IPS-20b (cell line): ENCODE measurements at regions not wholly inside any gene's neighbourhood (a gene's known extent, or its start where the extent isn't known, plus 50 kb on each side); places are given as distances from the start of the nearest gene placed in this dataset.
"Not testable (repeated sequence)": the region's sequence is repeated elsewhere in the genome, so short reads cannot be mapped to it uniquely, and the experiment has no call there.

Source experiments
- H3K27ac ChIP-seq: one replicate; pipeline ENCODE4 v1.5.1; 2013; ENCODE audit warnings: low read length
- H3K27me3 ChIP-seq: 2 replicates; pipeline ENCODE4 v1.6.1; 2013; ENCODE audit warnings: mild to moderate bottlenecking, low read length, inconsistent platforms; ENCODE audit not compliant: insufficient read depth
- H3K36me3 ChIP-seq: 2 replicates; pipeline ENCODE4 v1.6.1; 2013; ENCODE audit warnings: low read depth, mild to moderate bottlenecking, inconsistent platforms, low read length, moderate library complexity; ENCODE audit not compliant: insufficient read depth
- H3K4me1 ChIP-seq: 2 replicates; pipeline ENCODE4 v1.6.1; 2013; ENCODE audit warnings: mild to moderate bottlenecking, control low read depth, inconsistent platforms, low read length, moderate library complexity; ENCODE audit not compliant: insufficient read depth
- H3K4me3 ChIP-seq: 2 replicates; pipeline ENCODE4 v1.5.1; 2013; ENCODE audit warnings: mild to moderate bottlenecking, low read length, inconsistent platforms
- H3K9ac ChIP-seq: 2 replicates; pipeline ENCODE4 v1.6.1; 2013; ENCODE audit warnings: low read depth, mild to moderate bottlenecking, inconsistent platforms, low read length, moderate library complexity
- H3K9me3 ChIP-seq: 2 replicates; pipeline ENCODE4 v1.6.1; 2013; ENCODE audit warnings: mild to moderate bottlenecking, low read depth, low read length, inconsistent platforms; ENCODE audit not compliant: insufficient read depth

DNA sequence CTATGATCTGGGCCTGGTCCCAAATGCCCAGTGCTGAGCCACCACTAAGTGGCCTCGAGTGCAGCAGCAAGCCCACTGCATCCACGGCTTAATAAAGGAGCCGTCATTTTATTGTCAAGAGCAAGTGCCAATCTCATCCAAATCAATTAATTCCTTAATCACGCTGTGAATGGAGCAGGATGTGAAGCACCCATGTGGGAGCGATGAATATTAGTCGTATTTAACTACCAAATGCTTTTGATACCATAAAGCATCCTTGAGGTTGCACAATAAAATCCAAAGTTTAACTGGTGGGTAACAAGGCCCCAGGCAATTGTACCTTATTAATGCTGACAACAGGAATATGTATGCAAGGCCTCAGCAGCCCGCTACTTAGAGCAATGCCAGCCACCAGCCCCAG lies 226.0 kb upstream of the C16orf82 start:
- no peak overlapping the region for H3K27ac ChIP-seq
- H3K27me3 ChIP-seq, result no peaks in the 10 kb centered on the region
- H3K9me3 ChIP-seq, result no peaks in the 10 kb centered on the region; the same call in 1 of the 2 replicates
- no peak overlapping the region for H3K4me3 ChIP-seq
- no peaks in the 10 kb centered on the region for H3K36me3 ChIP-seq
- H3K4me1 ChIP-seq, result no peaks in the 10 kb centered on the region
- no peak overlapping the region for H3K9ac ChIP-seq

DNA sequence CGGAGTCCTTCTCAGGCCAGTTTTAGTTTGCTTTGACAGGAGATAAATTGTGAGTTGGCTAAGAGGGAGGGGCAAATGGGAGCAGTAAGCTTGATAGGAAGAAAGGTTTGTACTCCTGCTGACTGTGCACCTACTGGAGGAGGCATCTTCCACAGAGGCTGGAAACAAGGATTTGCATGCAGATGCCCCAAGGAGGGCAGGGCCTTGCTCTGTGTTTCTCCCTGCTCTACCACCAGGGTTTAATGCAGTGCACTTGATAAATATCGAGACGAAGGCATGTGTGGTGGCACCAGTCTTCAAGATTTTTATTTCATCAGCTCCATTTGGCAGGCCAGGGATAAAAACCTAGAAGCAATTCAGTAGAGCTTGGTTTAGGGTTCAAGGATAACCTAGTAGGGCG lies 210.5 kb upstream of the C16orf82 start:
- no peak overlapping the region for H3K4me3 ChIP-seq
- H3K36me3 ChIP-seq, result no peaks in the 10 kb centered on the region
- H3K27ac ChIP-seq, result no peak overlapping the region
- peaks cover 12% of the 10 kb centered on the region for H3K9me3 ChIP-seq
- H3K27me3 ChIP-seq, result no peaks in the 10 kb centered on the region
- H3K4me1 ChIP-seq, result no peaks in the 10 kb centered on the region
- no peak overlapping the region for H3K9ac ChIP-seq

DNA sequence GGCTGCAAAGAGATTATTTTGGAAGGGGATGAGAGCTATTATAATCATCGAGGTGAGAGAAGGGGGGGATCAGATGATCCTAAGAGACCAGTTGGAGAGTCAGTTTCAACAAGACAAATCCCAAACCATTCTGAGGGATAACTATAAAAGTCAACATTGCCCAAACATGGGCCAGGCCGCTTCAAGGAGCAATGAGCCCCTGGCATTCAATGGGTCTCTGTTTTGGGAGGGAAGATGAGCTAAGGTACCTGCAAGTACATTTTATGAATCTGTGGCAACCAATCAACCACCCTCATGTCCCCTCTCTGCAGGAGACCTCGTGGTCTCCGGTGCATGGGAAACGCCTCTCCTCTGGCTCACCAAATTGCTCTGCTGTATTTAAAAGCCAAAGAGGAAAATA lies 209.9 kb upstream of the C16orf82 start:
- H3K9ac ChIP-seq, result no peak overlapping the region
- H3K9me3 ChIP-seq, result peaks cover 12% of the 10 kb centered on the region
- no peaks in the 10 kb centered on the region for H3K27me3 ChIP-seq
- no peaks in the 10 kb centered on the region for H3K36me3 ChIP-seq
- no peak overlapping the region for H3K27ac ChIP-seq
- H3K4me3 ChIP-seq, result no peak overlapping the region
- no peaks in the 10 kb centered on the region for H3K4me1 ChIP-seq

DNA sequence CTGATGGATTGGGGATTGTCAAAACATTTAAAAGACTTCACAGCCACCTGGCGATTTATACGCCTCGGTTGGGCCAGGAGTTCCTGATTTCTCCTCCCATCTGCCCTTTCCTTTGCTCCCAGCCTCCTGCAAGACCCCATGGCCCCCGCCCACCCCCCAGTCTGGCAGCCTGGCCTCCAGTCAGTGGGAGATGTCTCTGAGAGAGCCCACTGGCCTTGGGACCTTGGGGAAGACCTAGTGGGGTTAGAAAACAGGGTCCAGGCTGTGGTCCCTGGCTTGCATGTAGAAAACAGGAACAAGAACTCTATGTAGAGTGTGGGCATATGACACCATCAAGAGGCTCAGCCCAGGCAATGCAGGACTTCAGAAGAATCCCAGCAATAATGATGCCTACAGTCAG lies 209.4 kb upstream of the C16orf82 start:
- H3K9ac ChIP-seq, result no peak overlapping the region
- no peaks in the 10 kb centered on the region for H3K4me1 ChIP-seq
- H3K9me3 ChIP-seq, result peaks cover 12% of the 10 kb centered on the region
- no peak overlapping the region for H3K27ac ChIP-seq
- H3K36me3 ChIP-seq, result no peaks in the 10 kb centered on the region
- no peaks in the 10 kb centered on the region for H3K27me3 ChIP-seq
- no peak overlapping the region for H3K4me3 ChIP-seq

DNA sequence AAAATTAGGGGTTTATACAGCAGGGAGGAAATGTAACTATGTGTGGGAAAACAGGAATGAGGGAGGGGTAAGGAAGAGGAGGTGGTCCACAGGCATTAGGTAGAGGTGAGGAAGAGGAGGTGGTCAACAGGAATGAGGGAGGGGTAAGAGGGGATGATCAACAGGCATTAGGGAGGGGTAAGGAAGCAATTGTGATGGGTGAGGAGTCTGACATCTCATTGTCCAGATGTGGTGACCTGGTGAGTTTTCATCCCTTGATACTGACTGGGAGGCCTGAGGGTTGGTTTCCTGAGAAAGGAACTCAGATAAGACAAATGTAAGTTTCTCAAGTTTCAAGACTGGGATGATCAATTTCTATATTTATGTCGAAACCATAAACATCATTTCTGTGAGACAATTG lies 206.2 kb upstream of the C16orf82 start:
- H3K4me3 ChIP-seq, result no peak overlapping the region
- H3K27ac ChIP-seq, result no peak overlapping the region
- peaks cover 12% of the 10 kb centered on the region for H3K9me3 ChIP-seq
- no peaks in the 10 kb centered on the region for H3K36me3 ChIP-seq
- H3K27me3 ChIP-seq, result no peaks in the 10 kb centered on the region
- H3K9ac ChIP-seq, result no peak overlapping the region
- no peaks in the 10 kb centered on the region for H3K4me1 ChIP-seq

DNA sequence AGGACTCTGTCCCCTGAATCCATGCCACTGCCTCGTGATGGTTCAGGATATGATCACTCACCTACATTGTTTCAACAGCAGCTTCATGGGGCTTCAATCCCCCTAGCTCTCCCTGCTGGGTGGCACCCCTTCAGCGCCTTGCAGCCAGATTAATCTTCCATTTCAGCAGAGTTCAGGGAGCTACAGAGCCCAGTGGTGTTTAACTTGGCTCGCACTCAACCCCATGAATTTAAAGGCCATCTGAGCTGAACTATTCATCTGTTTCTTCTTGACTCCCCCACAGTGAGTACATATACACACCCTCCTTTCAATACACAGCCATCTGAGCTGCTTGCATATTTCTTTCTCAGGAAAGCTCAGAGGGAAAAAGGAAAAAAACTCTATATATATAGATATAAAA lies 202.8 kb upstream of the C16orf82 start:
- Histone ChIP-seq H3K4me3 (no peak overlapping the region), H3K27ac (no peak overlapping the region), H3K9ac (no peak overlapping the region), H3K36me3 (no peaks in the 10 kb centered on the region), H3K9me3 (peaks cover 12% of the 10 kb centered on the region), H3K4me1 (no peaks in the 10 kb centered on the region), H3K27me3 (no peaks in the 10 kb centered on the region; the same call in 1 of the 2 replicates)

DNA sequence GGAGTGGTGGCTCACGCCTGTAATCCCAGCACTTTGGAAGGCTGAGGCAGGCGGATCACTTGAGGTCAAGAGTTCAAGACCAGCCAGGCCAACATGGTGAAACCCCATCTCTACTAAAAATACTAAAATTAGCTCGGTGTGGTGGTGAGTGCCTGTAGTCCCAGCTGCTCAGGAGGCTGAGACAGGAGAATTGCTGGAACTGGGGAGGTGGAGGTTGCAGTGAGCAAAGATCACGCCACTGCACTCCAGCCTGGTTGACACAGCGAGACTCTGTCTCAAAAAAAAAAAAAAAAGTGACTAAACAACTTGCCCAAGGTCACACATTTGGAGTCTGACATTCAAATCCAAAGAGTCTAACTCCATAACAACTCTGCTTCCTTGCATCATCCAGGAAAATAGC lies 192.4 kb upstream of the C16orf82 start:
- H3K27ac ChIP-seq, H3K4me1 ChIP-seq, H3K9me3 ChIP-seq, H3K27me3 ChIP-seq, H3K36me3 ChIP-seq, H3K9ac ChIP-seq, H3K4me3 ChIP-seq: not testable (repeated sequence)

DNA sequence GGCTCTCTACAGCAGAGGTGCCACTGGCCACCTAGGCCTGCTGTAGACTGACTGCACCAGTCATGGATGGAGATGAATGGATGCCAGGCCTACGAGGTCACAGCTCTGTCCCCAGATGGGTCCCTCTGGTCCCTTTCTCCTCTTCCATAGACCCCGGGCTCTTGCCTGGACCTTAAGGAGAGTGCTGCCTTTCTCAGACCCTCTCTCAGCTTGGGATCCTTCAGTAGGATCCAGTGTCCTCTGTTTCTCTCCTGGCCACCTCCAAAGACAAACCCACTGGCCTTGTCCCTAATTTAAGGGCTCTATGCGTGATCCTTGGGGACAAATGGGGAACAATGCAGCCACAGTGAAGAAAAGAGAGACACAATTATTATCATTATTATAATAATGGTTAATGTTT lies 189.3 kb upstream of the C16orf82 start:
- Histone ChIP-seq H3K9me3 (no peaks in the 10 kb centered on the region), H3K27me3 (no peaks in the 10 kb centered on the region), H3K36me3 (no peaks in the 10 kb centered on the region), H3K4me1 (no peaks in the 10 kb centered on the region), H3K27ac (no peak overlapping the region), H3K9ac (no peak overlapping the region), H3K4me3 (no peak overlapping the region)

DNA sequence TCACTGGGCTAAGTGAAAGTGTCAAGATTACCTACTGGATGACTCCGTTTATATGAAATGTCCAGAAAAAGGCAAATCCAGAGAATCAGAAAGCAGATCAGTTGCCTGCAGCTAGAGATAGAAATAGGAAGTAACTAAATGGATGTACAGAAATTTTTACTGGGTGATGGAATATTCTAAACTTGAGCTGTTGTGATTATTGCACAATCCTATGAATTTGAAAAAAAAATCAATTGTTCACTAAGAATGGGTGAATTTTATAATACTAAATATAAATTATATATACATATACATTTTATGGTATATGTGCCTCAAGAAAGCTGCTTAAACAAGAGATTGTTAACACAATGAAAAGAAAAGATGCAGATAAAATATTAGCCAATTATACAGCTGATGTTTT lies 181.1 kb upstream of the C16orf82 start:
- Histone ChIP-seq H3K4me1 (no peaks in the 10 kb centered on the region), H3K9ac (no peak overlapping the region), H3K27me3 (no peaks in the 10 kb centered on the region), H3K36me3 (no peaks in the 10 kb centered on the region), H3K4me3 (no peak overlapping the region), H3K27ac (no peak overlapping the region), H3K9me3 (no peaks in the 10 kb centered on the region)

DNA sequence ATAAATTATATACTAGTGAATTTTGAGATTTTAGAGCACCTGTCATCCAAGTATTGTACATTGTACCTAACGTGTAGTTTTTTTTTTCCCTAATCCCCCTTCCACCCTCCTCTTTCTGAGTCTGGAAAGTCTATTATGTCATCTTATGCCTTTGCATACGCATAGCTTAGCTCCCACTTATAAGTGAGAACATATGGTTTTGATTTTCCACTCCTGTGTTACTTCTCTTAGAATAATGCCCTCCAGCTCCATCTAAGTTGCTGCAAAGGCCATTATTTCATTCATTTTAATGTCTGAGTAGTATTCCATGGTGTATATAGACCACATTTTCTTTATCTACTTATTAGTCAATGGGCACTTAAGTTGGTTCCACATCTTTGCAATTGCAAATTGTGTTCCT lies 177.0 kb upstream of the C16orf82 start:
- no peak overlapping the region for H3K4me3 ChIP-seq
- H3K9ac ChIP-seq, result no peak overlapping the region
- H3K9me3 ChIP-seq, result no peaks in the 10 kb centered on the region
- no peaks in the 10 kb centered on the region for H3K36me3 ChIP-seq
- no peaks in the 10 kb centered on the region for H3K27me3 ChIP-seq
- H3K4me1 ChIP-seq, result no peaks in the 10 kb centered on the region
- H3K27ac ChIP-seq, result no peak overlapping the region

DNA sequence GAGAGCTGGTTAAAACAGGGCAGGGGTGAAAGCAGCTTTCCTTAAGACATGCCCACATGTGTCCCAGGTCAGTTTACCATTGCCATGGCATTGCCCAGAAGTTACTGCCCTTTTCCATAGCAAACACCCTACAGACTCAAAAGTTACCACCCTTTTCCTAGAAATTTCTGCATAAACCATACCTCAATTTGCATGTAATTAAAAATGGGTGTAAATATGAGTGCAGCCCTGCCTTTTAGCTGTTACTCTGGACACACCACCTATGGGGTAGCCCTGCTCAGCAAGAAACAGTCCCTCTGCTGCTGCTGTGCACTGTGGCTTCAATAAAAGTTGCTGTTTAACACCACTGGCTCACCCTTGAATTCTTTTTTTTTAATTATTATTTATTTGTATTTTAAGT lies 168.5 kb upstream of the C16orf82 start:
- H3K9ac ChIP-seq, result no peak overlapping the region

DNA sequence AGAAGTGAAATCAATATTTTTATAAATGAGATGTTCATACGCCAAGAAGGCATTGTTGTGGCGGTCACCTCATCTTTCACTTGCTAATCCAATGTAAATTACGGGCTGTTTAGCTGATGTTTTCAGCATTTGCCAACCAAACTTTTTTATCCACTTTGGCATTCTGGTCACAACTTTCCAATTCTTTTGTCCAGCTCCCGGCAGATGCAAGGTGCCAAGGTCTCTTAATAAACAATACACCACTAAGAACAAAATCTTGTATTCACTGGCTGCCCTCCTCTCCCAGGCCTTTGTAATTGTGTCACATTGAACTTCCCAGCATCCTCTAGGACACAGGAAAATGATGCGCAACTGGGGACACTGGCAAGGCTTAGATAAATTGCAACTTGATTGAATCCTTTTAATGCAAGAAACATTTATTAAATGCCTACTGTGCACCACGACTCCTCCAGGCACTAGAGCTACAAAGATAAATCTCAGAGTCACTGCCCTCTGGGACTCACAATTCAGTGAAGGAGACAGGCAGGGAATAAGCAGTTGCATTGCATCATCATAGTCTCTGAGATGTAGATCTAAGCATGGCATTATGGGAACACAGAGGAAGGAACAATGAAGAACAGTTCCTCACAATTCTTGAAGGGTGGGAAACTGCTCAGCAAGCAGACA lies 165.4 kb upstream of the C16orf82 start:
- H3K27ac ChIP-seq, result no peak overlapping the region
- H3K9ac ChIP-seq, result no peak overlapping the region

More for the DNA sequence above, 168.5 kb upstream of the C16orf82 start:
- peaks cover 7% of the 10 kb centered on the region; the same call in 1 of the 2 replicates for H3K4me1 ChIP-seq
- no peak overlapping the region for H3K4me3 ChIP-seq
- no peak overlapping the region for H3K27ac ChIP-seq
- no peaks in the 10 kb centered on the region for H3K36me3 ChIP-seq
- H3K9me3 ChIP-seq, result no peaks in the 10 kb centered on the region
- H3K27me3 ChIP-seq, result no peaks in the 10 kb centered on the region

More for the DNA sequence above, 165.4 kb upstream of the C16orf82 start:
- Histone ChIP-seq H3K36me3 (no peaks in the 10 kb centered on the region), H3K4me1 (peaks cover 2% of the 10 kb centered on the region; the same call in 1 of the 2 replicates), H3K27me3 (no peaks in the 10 kb centered on the region), H3K4me3 (no peak overlapping the region), H3K9me3 (no peaks in the 10 kb centered on the region)
